Keratinocyte (primary cell): ENCODE measurements at regions not wholly inside any gene's neighbourhood (a gene's known extent, or its start where the extent isn't known, plus 50 kb on each side); places are given as distances from the start of the nearest gene placed in this dataset.

Experiments
- EZH2 ChIP-seq: IDR thresholded peaks from one replicate; pipeline ENCODE4 v1.6.1; 2012; ENCODE audit warnings: inconsistent platforms, mild to moderate bottlenecking, low read length, moderate library complexity
- TF ChIP-seq, protein P1 (sequence below), 3 experiments: IDR thresholded peaks in 1 of 3; conservative IDR thresholded peaks in 1 of 3; optimal IDR thresholded peaks in 1 of 3; 2 replicates in 2 of 3; 3 replicates in 1 of 3; pipeline versions ENCODE3 to v1.5.1; 2011; ENCODE audit warnings: low read length in 3 of 3, mild to moderate bottlenecking in 3 of 3, moderate library complexity in 2 of 3, control low read depth in 1 of 3, inconsistent platforms in 1 of 3; ENCODE audit not compliant: insufficient read depth in 2 of 3; ENCODE audit errors: extremely low read depth in 1 of 3

DNA sequence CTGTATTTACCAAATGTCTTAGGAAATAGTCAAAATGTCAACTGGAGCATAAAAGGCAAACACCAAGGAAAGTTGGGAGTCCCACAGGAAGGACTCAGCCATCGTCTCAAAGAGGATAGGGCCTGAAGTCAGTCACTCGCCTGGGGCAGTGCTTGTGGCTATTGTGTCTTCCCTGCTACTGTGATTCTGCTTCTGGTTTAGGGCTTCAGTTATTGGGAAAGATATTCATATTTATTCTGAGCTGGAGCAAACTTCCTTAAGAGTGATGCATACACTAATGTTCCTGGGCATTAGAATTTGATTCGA, 118.1 kb downstream of the EDEM1 start:
- TF ChIP-seq, protein P1, sequence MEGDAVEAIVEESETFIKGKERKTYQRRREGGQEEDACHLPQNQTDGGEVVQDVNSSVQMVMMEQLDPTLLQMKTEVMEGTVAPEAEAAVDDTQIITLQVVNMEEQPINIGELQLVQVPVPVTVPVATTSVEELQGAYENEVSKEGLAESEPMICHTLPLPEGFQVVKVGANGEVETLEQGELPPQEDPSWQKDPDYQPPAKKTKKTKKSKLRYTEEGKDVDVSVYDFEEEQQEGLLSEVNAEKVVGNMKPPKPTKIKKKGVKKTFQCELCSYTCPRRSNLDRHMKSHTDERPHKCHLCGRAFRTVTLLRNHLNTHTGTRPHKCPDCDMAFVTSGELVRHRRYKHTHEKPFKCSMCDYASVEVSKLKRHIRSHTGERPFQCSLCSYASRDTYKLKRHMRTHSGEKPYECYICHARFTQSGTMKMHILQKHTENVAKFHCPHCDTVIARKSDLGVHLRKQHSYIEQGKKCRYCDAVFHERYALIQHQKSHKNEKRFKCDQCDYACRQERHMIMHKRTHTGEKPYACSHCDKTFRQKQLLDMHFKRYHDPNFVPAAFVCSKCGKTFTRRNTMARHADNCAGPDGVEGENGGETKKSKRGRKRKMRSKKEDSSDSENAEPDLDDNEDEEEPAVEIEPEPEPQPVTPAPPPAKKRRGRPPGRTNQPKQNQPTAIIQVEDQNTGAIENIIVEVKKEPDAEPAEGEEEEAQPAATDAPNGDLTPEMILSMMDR (optimal IDR thresholded peaks at IDR 0.05 in 1 of 3, IDR thresholded peaks at IDR 0.05 in 1 of 3, conservative IDR thresholded peaks at IDR 0.05 in 1 of 3; ENCODE audit: extremely low read depth in 1 of 3, insufficient read depth in 2 of 3, low read length in 3 of 3), result no peak
- no peak for TF ChIP-seq EZH2
